ENCODE measurements at regions not wholly inside any gene's neighbourhood (a gene's known extent, or its start where the extent isn't known, plus 50 kb on each side); places are given as distances from the start of the nearest gene placed in this dataset.

- Histone ChIP-seq H3K9me3 (no peaks in the 10 kb centered on the region), H3K27ac (no peak overlapping the region), H3K4me3 (no peak overlapping the region), H3K36me3 (replicated peaks in 1 of 2; ENCODE audit: insufficient read depth in 1 of 2, low read depth in 2 of 2) (no peaks in the 10 kb centered on the region), H3K27me3 (no peaks in the 10 kb centered on the region), H3K4me1 (peaks cover 32% of the 10 kb centered on the region)
- no peak for TF ChIP-seq POLR2A (IDR thresholded peaks at IDR 0.05)
- TF ChIP-seq CTCF (IDR thresholded peaks at IDR 0.05): no peak
- intact Hi-C loops (cut with DNase I): no loop called here
- 94 to 100% methylated on average over 2 of the region's 2 CpGs for WGBS, 2 donors
- ATAC-seq (no peak), DNase-seq (no peak)
These were observed 50.4 kb downstream of the RUSC2 start for GRCh38 chr9:35540315-35540714.

DNA sequence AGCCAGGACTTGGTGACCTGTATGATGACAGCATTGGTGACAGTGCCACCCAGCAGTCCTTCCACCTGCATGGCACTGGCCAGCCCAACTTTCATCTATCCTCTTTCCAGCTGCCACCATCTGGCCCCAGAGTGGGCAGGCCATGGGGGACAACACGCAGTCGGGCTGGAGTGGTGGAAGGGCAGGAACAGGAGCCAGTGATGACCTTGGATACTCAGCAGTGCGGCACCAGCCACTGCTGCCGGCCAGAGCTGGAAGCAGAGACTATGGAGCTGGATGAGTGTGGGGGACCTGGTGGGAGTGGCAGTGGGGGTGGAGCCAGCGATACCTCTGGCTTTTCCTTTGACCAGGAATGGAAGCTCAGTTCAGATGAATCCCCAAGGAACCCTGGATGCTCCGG is 56.9 kb downstream of the RUSC2 start:
- DNase-seq (no peak), ATAC-seq (no peak)
- no peak overlapping the region for H3K27ac ChIP-seq
- no peaks in the 10 kb centered on the region for H3K9me3 ChIP-seq
- no peaks in the 10 kb centered on the region for H3K27me3 ChIP-seq
- H3K36me3 ChIP-seq (replicated peaks in 1 of 2; ENCODE audit: insufficient read depth in 1 of 2, low read depth in 2 of 2): no peaks in the 10 kb centered on the region
- H3K4me1 ChIP-seq: no peaks in the 10 kb centered on the region
- WGBS, 2 donors: 60 to 62% methylated on average over 6 of the region's 6 CpGs
- no peak overlapping the region for H3K4me3 ChIP-seq
- intact Hi-C loops (cut with DNase I): no loop called here
- TF ChIP-seq CTCF (IDR thresholded peaks at IDR 0.05) (no peak), POLR2A (IDR thresholded peaks at IDR 0.05) (no peak)

DNA sequence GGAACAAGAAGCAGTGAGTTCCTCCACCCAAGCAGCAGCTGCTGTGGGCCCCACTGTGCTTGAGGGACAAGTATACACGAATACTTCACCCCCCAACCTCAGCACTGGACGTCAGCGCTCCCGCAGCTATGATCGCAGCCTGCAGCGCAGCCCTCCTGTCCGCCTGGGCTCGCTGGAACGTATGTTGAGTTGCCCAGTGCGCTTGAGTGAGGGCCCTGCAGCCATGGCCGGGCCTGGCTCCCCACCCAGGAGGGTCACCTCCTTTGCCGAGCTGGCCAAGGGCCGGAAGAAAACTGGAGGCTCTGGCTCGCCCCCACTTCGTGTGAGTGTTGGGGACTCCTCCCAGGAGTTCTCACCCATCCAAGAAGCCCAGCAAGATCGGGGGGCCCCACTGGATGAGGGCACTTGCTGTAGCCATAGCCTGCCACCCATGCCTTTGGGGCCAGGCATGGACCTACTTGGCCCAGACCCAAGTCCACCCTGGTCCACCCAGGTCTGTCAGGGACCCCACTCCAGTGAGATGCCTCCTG is 57.1 kb upstream of the TESK1 start:
- Histone ChIP-seq H3K4me3 (no peak overlapping the region), H3K9me3 (no peaks in the 10 kb centered on the region), H3K4me1 (peaks cover 8% of the 10 kb centered on the region), H3K36me3 (replicated peaks in 1 of 2; ENCODE audit: insufficient read depth in 1 of 2, low read depth in 2 of 2) (no peaks in the 10 kb centered on the region), H3K27ac (no peak overlapping the region), H3K27me3 (no peaks in the 10 kb centered on the region)
- intact Hi-C loops (cut with DNase I): no loop called here
- 89 to 96% methylated on average over 1 to 7 of the region's 16 CpGs for WGBS, 2 donors
- DNase-seq (no peak), ATAC-seq (peak; percentile 15)
- TF ChIP-seq POLR2A (IDR thresholded peaks at IDR 0.05) (no peak), CTCF (IDR thresholded peaks at IDR 0.05) (no peak)

DNA sequence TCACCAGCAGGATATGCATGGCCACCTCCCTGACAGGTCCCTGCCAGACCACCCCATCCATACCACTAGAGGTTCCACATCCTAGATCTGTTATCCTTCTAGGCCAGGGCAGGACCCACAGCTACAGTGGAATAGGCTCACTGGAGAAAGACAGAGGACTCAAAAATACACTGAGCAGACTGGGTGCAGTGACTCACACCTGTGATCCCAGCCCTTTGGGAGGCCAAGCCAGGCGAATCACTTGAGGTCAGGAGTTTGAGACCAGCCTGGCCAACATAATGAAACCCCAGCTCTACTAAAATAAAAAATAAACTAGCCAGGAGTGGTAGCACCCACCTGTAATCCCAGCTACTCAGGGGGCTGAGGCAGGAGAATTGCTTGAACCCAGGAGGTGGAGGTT is 56.5 kb upstream of the TESK1 start:
- ATAC-seq (no peak), DNase-seq (no peak)
- Histone ChIP-seq H3K36me3 (replicated peaks in 1 of 2; ENCODE audit: insufficient read depth in 1 of 2, low read depth in 2 of 2) (no peaks in the 10 kb centered on the region), H3K4me1 (peaks cover 14% of the 10 kb centered on the region), H3K27me3 (no peaks in the 10 kb centered on the region), H3K9me3 (no peaks in the 10 kb centered on the region), H3K27ac (no peak overlapping the region), H3K4me3 (no peak overlapping the region)
- WGBS, 2 donors: 94 to 100% methylated on average over 1 of the region's 1 CpG
- TF ChIP-seq CTCF (IDR thresholded peaks at IDR 0.05) (no peak), POLR2A (IDR thresholded peaks at IDR 0.05) (no peak)
- intact Hi-C loops (cut with DNase I): no loop called here

GRCh38 chr9:35549441-35549840 is 55.6 kb upstream of the TESK1 start:
- Histone ChIP-seq H3K27me3 (no peaks in the 10 kb centered on the region), H3K36me3 (replicated peaks in 1 of 2; ENCODE audit: insufficient read depth in 1 of 2, low read depth in 2 of 2) (no peaks in the 10 kb centered on the region), H3K4me3 (no peak overlapping the region), H3K27ac (no peak overlapping the region), H3K9me3 (no peaks in the 10 kb centered on the region), H3K4me1 (peaks cover 22% of the 10 kb centered on the region)
- ATAC-seq (no peak), DNase-seq (no peak)
- intact Hi-C loops (cut with DNase I): no loop called here
- 77 to 82% methylated on average over 4 of the region's 4 CpGs for WGBS, 2 donors
- no peak for TF ChIP-seq POLR2A (IDR thresholded peaks at IDR 0.05)
- TF ChIP-seq CTCF (IDR thresholded peaks at IDR 0.05): no peak
